GM18508 (cell line): ENCODE measurements at regions not wholly inside any gene's neighbourhood (a gene's known extent, or its start where the extent isn't known, plus 50 kb on each side); places are given as distances from the start of the nearest gene placed in this dataset.
"Not testable (repeated sequence)": the region's sequence is repeated elsewhere in the genome, so short reads cannot be mapped to it uniquely, and the experiment has no call there.

Experiments used
- ATAC-seq: cut with Tn5 transposase; IDR thresholded peaks from one replicate; pipeline ENCODE4 v1.9.1; 2021; ENCODE audit warnings: moderate number of reproducible peaks; ENCODE audit not compliant: insufficient read depth, unreplicated experiment

DNA sequence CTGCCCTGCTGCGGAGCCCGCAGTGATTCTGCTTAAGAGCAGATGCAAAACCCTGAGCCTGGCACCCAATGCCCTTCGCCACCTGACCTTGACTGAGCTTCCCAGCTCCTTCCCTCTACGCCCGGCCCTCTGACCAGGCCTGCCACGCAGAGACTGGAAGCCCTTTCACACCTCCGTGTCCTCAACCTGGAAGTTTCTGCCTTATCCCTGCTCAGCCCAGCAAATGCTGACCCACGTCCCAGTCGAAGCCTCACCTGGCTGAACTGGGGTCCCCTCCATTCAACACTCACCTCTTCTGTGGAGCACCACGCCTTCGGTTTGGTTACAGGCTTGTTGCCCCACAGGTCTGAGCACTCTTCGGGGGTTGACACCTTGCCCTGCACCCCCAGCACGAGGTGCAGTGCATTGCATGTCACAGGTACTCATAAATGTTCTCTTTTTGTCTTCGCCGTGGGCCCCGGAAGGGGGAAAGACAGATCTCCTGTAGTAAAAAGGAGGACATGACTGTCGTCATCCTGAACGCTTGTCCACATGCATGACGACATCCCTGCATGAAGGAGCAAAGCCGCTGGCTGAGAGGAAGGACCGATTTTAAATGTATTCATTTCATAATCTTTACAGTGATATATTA lies 153.6 kb upstream of the TNRC6C start:
- ATAC-seq, result no peak

- ATAC-seq, result not testable (repeated sequence)
These were observed 152.5 kb upstream of the TNRC6C start for GRCh38 chr17:77805970-77806369.

GRCh38 chr17:77807051-77807745 lies 151.3 kb upstream of the TNRC6C start:
- ATAC-seq, result no peak

GRCh38 chr17:77807746-77808441 lies 150.6 kb upstream of the TNRC6C start:
- ATAC-seq, result no peak

DNA sequence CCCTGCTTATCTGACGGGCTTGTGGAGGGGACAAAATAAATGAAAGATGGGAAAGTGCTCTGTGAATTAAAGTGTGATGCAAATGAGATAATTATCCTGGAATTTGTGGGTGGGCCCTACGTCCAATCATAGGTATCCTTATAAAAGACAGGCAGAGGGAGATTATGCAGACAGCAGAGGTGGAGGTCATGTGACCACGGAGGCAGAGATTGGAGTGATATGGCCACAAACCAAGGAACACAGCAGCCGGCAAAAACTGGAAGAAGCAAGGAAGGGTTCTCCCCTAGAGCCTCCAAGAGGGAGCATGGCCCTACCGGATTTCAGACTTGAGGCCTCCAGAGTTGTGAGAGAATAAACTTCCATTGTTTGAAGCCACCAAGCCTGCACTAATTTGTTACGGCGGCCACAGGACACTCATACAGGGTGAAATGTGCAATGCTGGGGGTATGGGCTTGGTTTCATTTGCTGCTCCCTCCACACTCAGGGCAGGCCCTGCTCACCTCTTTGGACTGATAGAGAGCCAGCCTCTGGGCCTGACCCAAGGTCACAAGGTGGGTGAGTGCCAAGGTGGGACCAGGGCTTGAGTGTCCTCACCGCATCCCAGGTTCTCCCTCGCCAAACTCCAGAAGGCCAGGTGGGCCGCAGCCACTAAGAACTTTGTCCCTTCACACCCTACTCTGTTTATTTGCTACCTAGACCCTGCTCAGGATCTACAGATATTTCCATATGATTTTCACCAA lies 149.6 kb upstream of the TNRC6C start:
- ATAC-seq, result no peak

DNA sequence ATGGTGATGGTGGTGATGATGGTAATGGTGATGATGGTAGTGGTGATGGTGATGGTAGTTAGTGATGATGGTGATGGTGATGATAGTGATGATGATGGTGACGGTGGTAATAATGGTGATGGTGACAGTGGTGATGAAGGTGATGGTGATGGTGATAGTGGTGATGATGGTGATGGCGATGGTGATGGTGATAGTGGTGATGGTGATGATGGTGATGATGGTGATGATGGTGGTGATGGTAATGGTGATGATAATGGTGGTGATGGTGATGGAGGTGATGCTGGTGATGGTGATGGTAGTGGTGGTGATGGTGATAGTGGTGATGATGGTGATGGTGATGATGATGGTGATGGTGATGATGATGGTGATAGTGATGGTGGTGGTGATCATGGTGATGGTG lies 148.7 kb upstream of the TNRC6C start:
- ATAC-seq, result no peak

DNA sequence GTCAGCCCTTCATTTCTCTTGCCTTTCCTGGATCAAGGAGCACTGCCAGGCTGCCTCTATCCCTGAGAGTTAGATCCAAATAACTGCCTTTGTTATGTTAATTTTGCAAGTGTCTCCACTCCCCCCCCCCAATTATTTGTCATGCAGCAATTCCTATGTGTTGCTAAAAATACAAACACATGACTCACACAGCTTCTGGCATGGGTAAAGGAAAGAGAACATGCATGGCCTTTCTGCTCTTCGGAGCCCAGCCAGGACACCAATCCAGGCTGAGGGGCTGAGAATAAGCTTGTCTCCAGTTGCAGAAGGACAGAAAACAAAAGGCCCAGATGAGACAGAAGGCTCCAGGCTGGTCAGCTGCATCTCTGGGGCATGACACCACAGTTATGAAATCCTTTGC lies 148.0 kb upstream of the TNRC6C start:
- ATAC-seq, result no peak

DNA sequence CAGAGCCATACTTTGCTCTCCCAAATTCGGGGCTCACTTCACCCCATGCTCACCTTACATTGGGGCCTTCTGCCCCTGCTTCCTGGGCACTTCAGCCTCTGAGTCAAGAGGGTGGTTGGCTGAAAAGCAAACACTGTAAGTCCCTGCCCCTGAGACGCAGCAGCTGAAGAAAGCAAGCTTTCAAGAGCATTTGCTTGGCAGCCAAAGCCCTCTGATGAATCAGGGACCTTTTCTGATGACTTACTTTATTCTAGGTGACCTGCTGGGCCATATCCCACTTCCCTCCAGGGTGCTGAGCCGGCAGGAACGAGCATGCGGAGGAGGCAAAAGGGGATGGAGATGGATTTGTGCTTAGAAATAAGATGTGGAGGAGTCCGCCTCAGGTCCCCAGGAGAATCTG lies 147.0 kb upstream of the TNRC6C start:
- ATAC-seq, result no peak

DNA sequence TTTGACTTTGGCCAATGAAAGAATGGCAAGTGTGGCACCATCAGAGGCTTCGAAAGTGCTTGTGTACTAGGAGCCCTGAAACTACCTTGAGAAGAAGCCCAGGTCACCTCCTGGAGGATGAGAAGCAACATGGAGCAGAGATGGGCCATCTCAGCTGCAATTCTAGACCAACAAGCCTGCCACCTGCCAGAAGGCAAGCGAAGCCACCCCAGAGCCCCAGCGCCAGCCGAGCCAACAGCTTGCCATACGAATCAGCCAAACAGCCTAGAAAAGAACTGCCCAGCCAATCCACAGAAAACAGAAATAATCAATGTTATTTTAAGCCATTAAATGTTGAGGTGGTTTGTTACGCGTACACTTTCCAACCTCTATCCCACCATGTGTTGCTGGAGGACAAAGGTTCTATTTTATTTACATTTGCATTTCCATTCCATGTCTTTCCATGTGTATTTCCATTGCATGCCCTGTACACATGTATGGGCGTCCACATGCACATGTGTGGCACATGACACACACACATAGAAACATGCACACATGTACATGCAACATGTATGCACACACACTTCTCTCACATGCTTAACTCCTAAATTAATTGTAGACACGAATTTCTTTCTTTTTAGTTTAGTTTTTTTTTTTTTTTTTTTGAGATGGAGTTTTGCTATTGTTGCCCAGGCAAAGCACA lies 144.3 kb upstream of the TNRC6C start:
- ATAC-seq, result no peak

- ATAC-seq, result no peak
These were observed 143.2 kb upstream of the TNRC6C start for GRCh38 chr17:77815127-77815905.

- no peak for ATAC-seq
These were observed 140.6 kb upstream of the TNRC6C start for GRCh38 chr17:77817953-77818352.

DNA sequence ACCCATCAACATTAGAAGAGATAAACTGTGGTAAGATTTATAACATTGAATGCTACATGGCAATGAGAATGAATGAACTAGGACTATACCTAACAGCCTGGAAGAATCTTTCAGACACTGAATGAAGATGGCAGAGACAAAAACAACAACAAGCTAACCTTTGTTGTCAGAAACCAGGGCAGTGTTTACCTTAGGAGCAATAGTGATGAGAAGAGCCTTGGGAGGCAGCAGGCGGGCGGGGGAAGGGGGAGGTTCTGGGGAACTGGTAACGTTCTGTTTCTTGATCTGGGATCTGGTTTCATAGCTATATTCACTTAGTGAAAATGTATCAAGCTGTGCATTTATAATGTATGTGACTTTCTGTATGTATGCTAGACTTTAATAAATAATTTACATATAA lies 139.0 kb upstream of the TNRC6C start:
- ATAC-seq, result no peak

GRCh38 chr17:77821114-77821513 lies 137.4 kb upstream of the TNRC6C start:
- no peak for ATAC-seq

DNA sequence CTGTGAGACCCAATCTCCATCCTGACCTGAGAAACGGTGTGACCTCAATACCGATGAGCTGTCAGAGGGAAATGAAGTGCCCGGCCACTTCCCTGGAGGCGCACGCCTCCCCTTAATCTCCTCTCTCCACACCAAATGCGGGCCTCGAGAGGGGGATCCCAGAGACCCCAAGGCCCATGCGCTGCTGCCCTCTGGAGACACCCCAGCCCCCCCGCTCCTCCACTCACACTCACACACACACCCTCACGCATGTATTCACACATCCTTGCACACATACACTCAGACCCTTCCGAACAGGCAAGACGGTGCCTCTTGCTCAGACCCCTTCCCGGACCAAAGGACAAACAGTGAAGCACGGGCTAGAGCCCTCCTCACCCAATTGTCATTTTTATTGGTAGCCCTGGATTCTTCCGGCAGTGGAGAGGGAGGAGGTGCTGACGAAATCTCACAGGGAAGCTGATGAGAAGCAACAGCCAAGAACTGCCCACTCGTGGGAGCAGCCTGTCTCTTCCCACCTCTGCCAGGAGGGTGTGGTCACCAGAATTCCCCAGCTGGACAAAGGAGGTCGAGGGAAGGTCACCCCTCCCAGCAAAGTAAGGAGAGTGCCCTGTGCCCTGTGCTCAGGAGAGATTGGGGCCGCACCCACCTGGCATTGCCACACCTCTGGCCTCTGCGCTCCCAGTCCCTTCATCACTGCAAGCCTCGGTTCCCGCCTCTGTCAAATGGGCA lies 136.0 kb upstream of the TNRC6C start:
- ATAC-seq, result no peak

DNA sequence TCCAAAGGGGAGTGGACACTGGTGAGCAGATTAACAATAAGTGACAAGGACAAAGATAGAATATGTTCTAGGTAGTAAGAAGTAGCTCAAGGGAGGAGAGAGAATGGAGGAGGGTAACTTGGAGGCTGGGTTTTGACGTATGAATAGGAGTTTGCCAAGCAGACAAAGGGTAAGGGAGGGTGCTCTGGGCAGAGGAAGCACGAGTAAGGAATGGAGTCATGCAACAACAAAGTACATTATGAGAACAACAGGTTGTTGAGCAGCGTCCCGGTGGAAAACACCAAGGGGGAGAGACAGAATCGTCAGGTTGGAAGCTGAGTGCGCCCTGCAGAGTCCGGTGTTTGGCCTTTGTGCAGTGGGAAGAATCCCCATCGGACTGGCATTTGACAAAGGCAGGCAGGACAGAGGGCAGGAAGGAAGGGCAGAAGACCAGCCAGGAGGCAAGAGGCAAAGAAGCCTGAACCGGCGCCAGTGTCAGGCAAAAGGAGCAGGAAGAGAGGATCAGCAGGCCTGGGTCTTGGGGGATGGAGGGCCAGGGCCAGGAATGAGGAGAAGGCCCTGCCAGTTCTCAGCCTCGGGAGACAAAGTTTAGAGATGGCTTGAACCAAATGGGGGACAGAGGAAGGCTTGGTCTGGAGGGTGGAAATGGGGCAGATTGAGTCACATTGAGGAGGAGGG lies 134.3 kb upstream of the TNRC6C start:
- no peak for ATAC-seq

GRCh38 chr17:77824780-77825280 lies 133.7 kb upstream of the TNRC6C start:
- no peak for ATAC-seq

DNA sequence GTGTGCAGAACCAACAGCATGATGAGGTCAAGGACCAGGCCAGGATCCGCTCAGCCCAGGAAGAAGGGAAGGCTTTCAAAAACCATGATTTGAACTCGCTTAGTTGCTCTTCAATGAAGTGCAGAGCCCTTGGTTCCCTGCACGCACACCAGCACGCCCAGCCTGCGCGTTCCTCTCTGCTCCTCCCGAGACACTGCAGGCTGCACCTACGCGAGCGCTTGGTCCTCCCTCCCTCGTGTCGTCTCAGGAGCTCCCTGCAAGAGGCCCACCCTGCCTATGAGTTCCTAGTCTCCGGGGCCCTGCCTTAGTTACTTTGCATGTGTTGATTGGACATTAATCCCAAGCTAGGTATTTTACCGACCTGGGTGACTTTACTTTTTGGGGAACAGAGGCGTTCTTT lies 132.9 kb upstream of the TNRC6C start:
- ATAC-seq, result no peak

DNA sequence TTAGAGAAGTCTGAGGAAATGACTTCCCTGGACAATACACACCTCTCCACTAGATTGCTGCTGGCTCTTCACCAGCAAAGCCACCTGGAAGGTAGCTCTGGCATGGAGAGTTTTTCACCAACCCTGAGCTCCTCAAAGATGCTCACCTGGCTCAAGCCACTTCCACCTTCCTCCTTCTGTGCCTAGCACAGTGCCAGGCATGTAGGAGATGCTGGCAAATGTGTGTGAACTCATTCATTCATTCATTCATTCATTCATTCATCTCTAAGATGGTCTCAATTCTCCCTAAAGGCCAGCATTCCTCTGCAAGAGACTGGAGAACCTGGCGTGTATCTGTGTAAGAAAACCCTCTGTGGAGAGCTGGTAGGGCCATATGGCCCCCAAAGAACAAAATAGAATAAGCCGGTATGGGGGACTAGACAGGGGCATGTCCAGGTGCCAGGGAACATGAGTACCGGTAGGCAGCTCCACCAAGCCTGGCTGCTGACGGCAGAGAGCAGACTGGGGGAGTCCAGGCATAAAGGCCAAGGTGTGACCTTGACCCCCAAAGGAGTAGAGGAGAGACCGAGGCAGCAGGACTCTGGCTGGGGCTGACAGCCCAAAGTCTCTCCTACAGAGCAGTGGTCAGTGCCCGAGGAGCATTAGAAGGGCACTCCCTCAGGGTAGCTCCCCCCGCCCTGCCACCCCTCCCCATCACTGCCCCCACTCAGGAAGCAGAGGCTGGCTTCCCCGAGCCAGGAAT lies 132.2 kb upstream of the TNRC6C start:
- no peak for ATAC-seq
